Nucleus accumbens (tissue), 56 donors: ENCODE measurements at regions not wholly inside any gene's neighbourhood (a gene's known extent, or its start where the extent isn't known, plus 50 kb on each side); places are given as distances from the start of the nearest gene placed in this dataset.
"Not testable (repeated sequence)": the region's sequence is repeated elsewhere in the genome, so short reads cannot be mapped to it uniquely, and the experiment has no call there.

Experiments
- DNase-seq, 56 donors: peaks; one replicate each; lab custom pipeline; 2025; lab: John Stamatoyannopoulos, UW

DNA sequence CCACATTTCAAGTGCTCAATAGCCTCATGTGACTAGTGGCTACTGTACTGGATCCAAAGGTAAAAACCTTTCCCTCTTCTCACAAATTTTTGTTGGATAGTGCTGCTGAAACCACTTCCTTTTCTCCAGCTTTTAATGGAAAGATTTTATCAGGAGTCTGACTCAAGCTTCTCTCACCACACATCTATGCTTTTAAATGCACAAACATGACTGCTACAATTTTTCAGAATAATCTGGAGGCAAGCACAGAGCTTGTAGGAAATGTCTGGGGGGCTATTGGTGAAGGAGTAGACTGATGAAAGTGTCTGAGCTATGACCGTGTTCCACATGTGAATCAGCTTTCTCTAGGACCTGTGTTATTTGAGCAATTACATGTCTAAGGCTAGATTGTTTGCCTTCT lies 101.1 kb upstream of the FAT3 start:
- DNase-seq = no peak

DNA sequence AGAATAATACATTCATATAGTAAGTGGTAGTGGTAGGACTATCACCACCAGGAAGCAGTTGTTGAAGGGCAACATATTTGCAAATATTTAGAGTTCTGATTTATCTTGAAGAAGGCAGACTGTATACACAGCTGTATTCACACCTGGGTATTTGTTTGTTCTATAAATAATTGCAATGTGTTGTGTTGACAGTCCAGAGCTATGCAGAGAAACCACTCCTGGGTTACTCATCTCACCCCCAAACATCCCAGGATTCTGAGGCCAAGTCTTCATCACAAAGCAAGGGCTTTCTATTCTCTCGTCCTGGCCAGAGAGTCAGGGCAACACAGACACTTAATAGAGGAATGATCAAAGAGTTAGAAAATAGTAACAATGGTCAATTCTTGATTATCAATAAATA lies 102.1 kb upstream of the FAT3 start:
- no peak for DNase-seq

DNA sequence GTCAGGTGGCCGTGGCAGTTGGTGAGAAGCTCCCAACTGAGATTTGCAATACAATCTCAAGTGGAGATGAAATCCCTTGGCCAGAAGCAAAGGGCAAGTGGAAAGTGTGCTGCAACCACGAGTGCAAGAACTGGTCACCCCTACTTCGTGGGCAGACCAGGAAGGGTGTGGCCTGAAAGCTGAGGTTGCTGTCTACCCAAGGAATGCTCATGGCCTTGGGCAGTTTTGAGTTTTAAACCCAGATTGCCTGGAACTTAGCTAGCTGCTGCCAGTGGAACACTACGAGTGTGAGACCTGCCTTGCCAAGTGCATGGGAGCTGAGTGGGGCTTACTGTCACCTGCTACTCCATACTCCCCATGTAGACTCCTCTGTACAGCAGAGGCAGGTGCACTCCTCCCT lies 113.3 kb upstream of the FAT3 start:
- no peak for DNase-seq

DNA sequence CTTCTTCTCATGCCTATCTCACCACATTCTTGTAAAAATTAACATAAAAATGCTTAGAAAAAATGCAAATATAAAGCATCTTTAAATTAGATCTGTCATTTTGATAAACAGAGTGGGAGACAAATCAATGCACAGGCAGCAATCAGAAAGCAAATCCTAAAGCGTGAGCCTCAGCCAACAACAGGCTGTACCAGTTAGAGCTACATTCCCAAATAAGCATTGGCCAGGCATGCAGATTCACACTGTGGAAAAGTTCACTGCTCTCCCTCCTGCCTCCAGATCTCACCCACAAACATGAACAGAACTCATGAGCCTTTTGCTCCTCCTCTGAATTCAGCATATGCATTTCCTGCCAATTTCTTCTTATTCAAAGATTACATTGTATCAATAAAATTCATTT lies 115.2 kb upstream of the FAT3 start:
- DNase-seq = no peak

DNA sequence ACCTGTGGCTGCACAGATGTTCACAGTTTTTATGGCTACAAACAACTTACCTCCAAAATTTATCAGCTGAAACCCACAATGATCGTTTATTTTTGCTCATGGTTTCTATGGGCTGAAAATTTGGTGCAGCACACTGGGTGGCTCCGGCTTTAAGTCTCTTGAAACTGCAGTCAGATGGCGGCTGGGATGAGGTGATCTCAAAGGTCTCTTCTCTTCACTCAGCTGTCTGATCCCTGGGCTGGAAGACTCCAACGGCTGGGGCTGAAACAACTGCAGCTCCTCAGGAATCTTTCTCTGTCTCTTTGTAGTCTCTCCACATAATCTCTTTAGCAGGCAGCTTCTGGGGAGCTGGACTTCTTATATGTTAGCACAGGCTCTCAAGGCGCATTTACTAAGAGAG lies 117.3 kb upstream of the FAT3 start:
- DNase-seq = no peak

DNA sequence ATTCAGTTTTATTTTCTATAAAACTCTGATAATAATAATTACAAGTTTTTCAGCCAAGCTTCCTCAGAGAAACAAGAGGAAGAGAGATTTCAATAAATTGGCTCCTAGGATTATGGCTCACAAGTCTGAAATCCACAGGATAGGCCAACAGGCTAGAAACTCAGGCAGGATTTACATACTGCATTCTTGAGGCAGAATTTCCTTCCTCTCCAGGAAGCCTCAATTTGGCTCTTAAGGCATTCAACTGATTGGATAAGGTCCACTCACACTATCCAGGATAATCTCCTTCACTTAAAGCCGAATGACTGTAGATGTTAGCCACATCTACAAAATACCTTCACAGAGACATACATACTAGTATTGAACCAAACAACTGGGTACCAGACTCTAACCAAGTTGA lies 120.3 kb upstream of the FAT3 start:
- DNase-seq = no peak

DNA sequence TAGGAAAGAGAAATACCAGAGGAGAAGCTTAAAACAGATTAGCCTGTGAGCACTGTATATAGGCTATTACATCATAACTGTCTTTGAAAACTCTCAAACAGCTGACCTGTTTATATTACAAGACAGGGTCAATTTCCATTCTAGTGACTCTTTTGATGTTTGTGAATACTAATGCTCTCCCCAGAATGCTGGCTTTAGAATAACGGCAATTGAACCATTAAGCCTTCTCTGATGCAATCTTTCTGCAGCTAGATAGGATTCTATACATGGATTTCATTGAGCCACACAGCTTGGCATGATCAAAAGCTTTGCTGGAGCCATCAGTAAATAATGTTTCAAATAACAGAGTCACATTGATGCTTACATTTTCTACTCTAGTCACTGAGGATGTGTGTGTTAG lies 122.7 kb upstream of the FAT3 start:
- no peak for DNase-seq

DNA sequence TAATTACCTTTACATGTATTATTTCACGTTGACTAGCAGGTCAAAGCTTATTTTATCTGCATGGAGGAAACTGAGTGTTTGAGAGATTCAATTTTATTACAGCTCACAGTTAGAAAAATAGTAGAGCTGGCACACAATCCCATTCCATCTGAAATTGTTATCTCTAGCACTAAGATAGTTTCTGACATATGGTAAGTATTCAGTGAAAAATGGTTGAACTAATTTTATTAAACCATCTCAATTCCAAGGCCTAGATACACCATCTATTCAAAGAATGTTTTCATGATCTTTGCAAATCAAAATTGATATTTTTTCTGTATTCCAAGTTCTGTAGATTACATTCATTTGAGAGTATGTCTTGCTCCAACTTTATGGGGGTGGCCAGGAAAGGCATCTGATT lies 125.4 kb upstream of the FAT3 start:
- no peak for DNase-seq

DNA sequence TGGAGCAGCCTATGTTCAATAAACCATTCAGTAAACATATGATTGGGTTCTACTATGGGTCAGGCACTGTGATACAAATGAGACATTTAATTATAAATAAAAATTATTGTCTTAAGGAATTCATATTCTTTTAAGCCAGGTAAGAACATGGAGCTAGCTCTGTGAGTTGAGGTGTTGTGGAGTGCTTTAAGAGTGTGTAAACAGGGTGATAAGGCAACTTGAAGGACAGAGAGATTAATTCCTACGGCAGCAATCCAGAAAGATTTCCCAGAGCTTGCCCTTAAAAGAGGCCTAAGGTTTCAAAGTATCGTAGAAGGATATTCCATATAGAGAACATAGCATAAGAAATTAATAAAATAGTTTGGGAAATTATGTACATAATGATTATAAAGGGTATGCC lies 126.4 kb upstream of the FAT3 start:
- DNase-seq = no peak

DNA sequence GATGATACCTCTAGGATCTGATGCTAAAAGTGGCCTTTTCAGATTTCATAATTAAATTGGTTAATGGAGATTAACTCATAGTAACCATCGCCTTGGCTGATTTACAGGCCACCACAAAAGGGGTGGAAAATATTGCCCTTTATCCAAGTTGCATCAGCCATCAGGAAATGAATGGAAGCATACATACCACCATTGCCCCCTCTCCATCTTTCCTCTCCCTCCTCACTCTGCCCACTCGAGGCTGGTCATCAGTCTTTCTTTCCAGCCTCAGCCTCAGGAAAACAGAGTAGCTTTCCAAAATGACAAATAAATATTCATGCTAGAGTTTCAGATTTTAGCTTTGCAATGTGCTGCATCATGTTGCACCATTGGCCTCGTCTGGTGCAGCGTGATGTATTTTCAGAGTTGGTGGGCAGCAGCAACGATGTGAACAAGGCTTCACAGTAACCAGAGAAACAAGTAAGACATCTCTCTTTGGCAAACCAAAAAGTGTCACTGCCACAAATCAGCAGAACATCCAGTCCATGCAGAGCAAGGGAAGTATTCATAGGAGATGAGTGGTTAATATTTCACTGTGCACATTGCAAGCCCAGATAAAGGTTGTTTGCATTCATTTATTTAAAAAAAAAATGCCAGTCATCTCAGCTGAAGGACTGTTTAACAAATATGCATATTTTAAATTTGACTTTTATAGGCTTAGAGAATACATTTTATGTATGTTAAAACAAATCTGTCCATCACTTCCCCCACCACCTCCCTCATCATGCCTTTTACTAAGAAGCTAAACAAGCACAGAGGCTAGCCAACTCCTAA lies 136.7 kb upstream of the FAT3 start:
- DNase-seq = no peak

DNA sequence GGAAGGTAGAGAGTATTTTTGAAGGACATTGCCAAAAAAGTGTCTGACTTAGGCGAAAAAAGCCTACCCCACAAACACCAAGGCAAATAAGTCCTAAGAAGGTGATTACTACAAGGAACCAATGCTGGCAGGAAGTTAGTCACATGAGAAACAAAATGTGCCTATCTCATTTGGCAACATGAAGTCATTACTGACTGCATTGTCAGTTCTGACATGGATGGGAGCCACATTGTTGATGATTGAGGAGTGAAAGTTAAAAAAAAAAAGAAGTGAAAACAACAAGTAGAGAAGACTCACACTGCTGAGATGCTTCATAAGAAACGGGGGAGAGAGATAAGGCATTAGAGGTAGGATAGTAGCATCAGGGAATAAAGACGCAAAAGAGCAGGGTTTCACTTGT lies 141.5 kb upstream of the FAT3 start:
- no peak for DNase-seq

DNA sequence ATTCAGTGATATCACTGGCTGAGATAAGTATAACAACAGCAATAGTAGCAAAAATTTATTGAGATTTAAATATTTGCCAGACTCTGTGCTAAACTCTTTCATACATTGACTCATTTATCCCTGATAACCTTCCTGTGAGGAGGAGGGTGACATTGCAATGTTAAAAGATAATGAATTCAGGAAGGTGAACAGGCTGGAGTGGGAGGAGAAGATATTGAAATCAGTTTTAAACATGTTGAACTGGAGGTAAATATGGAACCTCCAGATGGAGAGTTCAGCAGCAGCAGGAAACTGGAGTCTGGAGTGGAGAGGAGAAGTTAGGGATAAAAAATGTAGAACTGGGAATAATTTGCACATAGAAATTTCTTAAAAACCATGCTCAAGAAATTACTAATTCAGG lies 142.0 kb upstream of the FAT3 start:
- DNase-seq = no peak

DNA sequence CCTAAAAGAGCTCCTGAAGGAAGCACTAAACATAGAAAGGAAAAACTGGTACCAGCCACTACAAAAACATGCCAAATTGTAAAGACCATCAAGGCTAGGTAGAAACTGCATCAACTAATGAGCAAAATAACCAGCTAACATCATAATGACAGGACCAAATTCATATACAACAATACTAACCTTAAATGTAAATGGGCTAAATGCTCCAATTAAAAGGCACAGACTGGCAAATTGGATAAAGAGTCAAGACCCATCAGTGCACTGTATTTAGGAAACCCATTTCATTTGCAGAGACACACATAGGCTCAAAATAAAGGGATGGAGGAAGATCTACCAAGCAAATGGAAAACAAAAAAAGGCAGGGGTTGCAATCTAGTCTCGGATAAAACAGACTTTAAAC lies 150.1 kb upstream of the FAT3 start:
- DNase-seq = not testable (repeated sequence)

DNA sequence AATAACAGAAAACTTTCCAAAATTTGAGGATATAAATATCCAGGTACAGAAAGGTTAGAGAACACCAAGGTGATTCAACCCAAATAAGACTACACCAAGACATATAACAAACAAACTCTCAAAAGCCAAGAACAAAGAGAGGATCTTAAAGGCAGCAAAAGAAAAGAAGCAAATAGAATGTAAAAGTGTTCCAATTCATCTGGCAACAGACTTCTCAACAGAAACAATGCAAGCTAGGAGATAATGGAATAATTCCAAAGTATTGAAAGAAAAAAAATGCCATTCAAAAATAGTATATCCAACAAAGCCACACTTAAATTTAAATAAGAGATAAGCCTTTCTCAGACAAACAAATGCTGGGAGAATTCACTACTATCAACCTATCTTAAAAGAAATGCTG lies 153.0 kb upstream of the FAT3 start:
- no peak for DNase-seq

DNA sequence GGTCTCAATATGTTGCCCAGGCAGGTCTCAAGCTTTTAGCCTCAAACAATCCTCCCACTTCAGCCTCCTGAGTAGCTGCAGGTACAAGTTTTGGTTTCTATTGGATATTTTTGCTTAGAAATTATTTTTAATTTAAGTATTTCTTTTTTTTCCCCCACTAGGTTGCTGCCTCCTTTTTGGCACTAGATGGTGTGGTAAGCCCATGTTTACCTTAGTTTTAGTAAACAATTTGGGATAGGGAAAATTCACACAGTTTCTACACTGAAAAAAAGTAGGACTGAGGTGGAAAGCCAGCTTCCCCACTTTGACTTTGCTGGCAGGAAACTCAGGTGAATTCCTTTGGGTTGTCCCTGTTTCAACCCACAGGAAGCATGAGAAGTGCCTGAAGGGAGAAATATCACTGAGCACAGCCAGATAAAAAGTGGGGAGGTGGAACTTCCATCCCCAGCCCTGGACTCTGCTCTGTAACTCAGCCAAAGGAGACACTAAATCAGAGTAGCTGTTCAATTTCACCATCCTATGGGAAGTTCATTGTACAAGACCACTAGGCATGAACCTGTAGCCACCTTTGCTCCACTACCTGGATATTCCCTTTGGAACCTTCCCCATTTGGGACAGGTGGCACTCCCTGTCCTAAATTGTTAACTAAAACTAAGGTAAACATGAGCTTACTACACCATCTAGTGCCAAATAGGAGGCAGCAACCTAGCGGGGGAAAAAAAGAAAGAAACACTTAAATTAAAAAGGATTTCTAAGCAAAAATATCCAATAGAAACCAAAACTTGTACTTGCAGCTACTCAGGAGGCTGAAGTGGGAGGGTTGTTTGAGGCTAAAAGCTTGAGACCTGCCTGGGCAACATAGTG lies 154.4 kb upstream of the FAT3 start:
- no peak for DNase-seq

DNA sequence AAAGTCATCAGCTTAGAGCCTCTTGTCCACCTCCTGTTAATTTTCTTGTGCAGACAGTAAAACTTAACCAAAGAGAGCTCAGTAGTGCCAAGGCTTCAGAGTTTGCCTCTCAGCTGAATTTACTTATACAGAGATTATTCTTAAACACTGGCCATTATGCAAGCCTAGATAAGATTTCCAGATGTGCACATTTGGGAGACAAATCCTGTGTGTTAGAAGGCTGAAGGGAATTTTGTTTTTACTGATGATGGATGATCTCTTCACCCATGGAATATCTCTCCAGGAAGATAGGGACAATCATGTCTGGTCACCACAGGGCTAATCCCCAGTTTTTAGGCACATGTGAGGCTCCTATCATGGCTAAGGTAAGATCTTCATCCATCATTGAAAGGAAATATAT lies 157.6 kb upstream of the FAT3 start:
- no peak for DNase-seq

DNA sequence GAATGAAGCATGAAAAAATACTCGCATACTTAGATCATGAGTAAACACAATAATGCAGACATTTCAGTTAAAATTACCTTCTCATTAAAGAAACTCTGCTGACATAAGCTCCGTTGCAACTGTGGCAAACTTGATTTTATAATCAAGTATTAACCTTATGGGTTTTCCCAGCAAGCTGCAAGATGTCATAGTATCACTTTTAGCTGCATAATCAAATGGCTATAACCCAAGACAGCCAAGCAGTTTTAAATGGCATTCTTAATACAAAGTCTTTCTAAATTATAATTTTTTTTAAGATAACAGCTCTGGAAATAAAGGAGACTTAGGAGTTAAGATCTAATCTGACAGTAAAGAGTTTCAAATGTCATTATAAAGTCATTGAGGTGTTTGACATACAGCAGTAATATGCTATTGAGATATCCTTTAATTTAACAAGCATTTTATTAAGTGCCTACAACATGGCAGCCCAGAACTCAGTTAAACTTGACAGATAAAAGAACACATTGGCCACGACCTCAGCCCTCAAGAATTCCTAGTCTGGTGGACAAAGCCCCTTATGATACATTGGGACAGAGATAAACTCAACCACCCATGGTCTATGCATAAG lies 163.1 kb upstream of the FAT3 start:
- no peak for DNase-seq

DNA sequence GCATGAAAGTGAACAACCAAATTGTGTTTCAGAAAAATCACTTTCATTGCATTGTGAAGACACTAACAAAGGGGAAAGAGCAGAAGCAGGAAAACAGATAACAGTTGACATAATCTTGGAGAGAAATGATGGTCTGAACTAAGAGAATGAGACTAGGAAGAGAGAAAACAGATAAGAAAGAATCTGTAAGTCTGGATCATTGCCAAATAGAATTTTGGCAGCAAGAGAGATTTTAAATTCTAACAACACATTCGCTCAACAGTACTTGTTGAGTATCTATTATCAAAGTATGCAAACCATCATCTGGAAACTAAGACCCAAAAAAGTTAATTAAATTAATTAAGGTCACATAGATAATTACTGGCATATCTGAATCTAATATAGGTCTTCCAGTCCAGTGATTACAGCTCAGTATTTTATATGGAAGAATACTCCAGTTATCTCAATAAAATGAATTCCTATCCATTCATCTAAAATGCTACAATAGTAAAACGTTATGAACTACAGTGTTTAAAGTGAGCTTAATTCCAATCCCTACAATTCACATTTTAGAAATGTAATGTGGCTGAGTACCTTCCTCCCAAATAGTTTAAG lies 166.7 kb upstream of the FAT3 start:
- no peak for DNase-seq

DNA sequence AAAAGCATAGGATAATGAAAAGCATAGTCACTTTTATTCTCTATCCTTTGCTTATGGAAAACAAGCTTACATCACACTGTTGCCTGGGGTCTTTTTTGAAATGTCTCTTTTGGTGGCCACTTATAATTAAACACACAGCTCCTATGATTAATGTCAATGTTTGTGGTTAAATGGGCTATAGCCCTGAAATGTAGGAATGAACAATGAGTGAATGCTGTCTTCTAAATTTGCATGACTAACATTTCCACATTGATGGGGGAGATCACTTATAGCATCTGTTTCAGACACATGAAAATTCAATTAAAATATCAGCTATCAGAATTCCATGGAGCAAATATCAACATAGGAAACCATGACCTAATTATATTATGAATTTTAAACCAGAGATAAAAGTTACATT lies 171.4 kb upstream of the FAT3 start:
- no peak for DNase-seq

DNA sequence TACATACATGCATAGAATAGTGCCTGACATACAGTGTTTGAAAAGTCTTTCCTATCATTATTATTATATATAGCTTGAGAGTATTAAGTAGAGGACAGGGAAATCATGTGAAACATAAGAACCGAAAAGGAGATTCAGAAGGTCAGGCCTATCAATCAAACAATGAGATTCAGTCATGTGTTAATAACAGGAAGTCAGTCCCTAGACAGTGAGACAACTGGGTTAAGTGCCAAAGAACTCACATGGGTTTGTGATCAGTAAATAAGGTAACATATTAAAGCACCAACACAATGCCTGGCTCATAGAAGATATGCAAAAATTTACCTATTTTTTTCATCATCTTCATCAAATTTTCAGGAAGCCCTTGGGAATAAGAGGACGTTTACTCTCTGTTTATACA lies 174.3 kb upstream of the FAT3 start:
- no peak for DNase-seq

DNA sequence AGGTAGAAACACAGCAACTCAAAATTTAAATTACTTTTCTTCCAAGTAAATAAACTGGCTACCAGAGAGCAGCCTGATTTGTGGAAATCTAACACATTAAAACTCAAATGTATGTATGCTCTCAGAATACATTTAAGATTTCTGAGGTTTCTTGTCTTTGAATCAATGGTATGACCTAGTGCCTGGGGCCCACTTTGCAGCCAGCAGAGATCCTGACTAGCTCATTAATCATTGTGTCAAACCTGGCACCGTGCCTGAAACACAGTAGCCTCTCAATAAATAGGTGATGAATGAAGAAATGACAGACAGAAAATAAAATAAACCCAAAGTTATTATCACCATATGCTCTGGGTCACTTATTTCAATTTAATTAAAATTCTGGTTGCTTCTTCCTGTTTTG lies 176.2 kb upstream of the FAT3 start:
- DNase-seq = no peak
